HepG2 (cell line): ENCODE measurements at regions not wholly inside any gene's neighbourhood (a gene's known extent, or its start where the extent isn't known, plus 50 kb on each side); places are given as distances from the start of the nearest gene placed in this dataset.
A peak's percentile ranks its signal among the peaks of the same experiment; 100 is the strongest.

Experiments used
- ARNT ChIP-seq: fragments of 450-650 bp; IDR thresholded peaks from 2 replicates; pipeline ENCODE4 v1.6.1; 2017
- ATF3 ChIP-seq: sonication (generic); formaldehyde crosslinking; IDR thresholded peaks from 2 replicates; pipeline ENCODE4 v1.4.0; 2020; ENCODE audit warnings: missing genetic modification reagents
- BATF2 ChIP-seq: sonication (generic); formaldehyde crosslinking; IDR thresholded peaks from 2 replicates; pipeline ENCODE4 v1.8.0; 2022; ENCODE audit warnings: mild to moderate bottlenecking, missing genetic modification reagents, moderate library complexity
- CCAR2 ChIP-seq: fragments of 200-400 bp; formaldehyde crosslinking; optimal IDR thresholded peaks from 2 replicates; pipeline ENCODE3; 2018; ENCODE audit warnings: low read depth, mild to moderate bottlenecking, low read length, moderate library complexity
- DPF2 ChIP-seq: sonication (generic); formaldehyde crosslinking; IDR thresholded peaks from 2 replicates; pipeline ENCODE4 v1.4.0; 2020; ENCODE audit warnings: mild to moderate bottlenecking, low read depth, missing genetic modification reagents, borderline replicate concordance
- GTF3A ChIP-seq: sonication (generic); formaldehyde crosslinking; conservative IDR thresholded peaks from 2 replicates; pipeline ENCODE4 v1.4.0; 2020; ENCODE audit warnings: mild to moderate bottlenecking, missing genetic modification reagents
- HNRNPUL1 ChIP-seq: fragments of 200-400 bp; formaldehyde crosslinking; IDR thresholded peaks from 2 replicates; pipeline ENCODE4 v1.6.1; 2017; ENCODE audit warnings: low read depth, mild to moderate bottlenecking, low read length, moderate library complexity
- HOXA9 ChIP-seq: sonication (generic); formaldehyde crosslinking; IDR thresholded peaks from 2 replicates; pipeline ENCODE4 v1.8.1; 2022; ENCODE audit warnings: missing genetic modification reagents, mild to moderate bottlenecking, moderate library complexity, borderline replicate concordance
- KLF6 ChIP-seq: IDR thresholded peaks from 2 replicates; pipeline ENCODE4 v1.8.0; 2016; ENCODE audit warnings: missing biosample characterization, missing genetic modification reagents
- MZF1 ChIP-seq: sonication (generic); formaldehyde crosslinking; IDR thresholded peaks from 2 replicates; pipeline ENCODE4 v1.8.1; 2023; ENCODE audit warnings: mild to moderate bottlenecking, missing genetic modification reagents, borderline replicate concordance
- NFE2 ChIP-seq: sonication (generic); formaldehyde crosslinking; IDR thresholded peaks from 2 replicates; pipeline ENCODE4 v1.4.0; 2020; ENCODE audit warnings: missing genetic modification reagents
- NFKB2 ChIP-seq: sonication (generic); formaldehyde crosslinking; IDR thresholded peaks from 2 replicates; pipeline ENCODE4 v1.4.0; 2020; ENCODE audit warnings: missing genetic modification reagents, borderline replicate concordance
- NPAS2 ChIP-seq: sonication (generic); formaldehyde crosslinking; IDR thresholded peaks from 2 replicates; pipeline ENCODE4 v1.8.0; 2022; ENCODE audit warnings: mild to moderate bottlenecking, missing genetic modification reagents, borderline replicate concordance
- PAF1 ChIP-seq: IDR thresholded peaks from 2 replicates; pipeline ENCODE4 v1.6.1; 2016; ENCODE audit warnings: missing genetic modification reagents, missing compliant biosample characterization
- PBX3 ChIP-seq: sonication (generic); formaldehyde crosslinking; IDR thresholded peaks from 2 replicates; pipeline ENCODE4 v1.8.1; 2023; ENCODE audit warnings: missing genetic modification reagents, inconsistent platforms, borderline replicate concordance
- PCBP2 ChIP-seq: fragments of 200-400 bp; formaldehyde crosslinking; optimal IDR thresholded peaks from 2 replicates; pipeline ENCODE3; 2018; ENCODE audit warnings: low read length, low read depth; ENCODE audit not compliant: poor library complexity, severe bottlenecking
- SCMH1 ChIP-seq: sonication (generic); formaldehyde crosslinking; IDR thresholded peaks from 2 replicates; pipeline ENCODE4 v1.9.0; 2021; ENCODE audit warnings: missing genetic modification reagents, mild to moderate bottlenecking, borderline replicate concordance
- TEAD2 ChIP-seq: sonication (generic); formaldehyde crosslinking; IDR thresholded peaks from 2 replicates; pipeline ENCODE4 v1.9.0; 2021; ENCODE audit warnings: missing genetic modification reagents
- THRA ChIP-seq: sonication (generic); formaldehyde crosslinking; IDR thresholded peaks from 2 replicates; pipeline ENCODE4 v1.4.0; 2020; ENCODE audit warnings: missing genetic modification reagents, borderline replicate concordance
- ZBTB25 ChIP-seq: IDR thresholded peaks from 2 replicates; pipeline ENCODE4 v1.6.1; 2018; ENCODE audit warnings: missing genetic modification reagents
- ZFP36 ChIP-seq: fragments of 150-350 bp; IDR thresholded peaks from 2 replicates; pipeline ENCODE4 v1.6.1; 2018; ENCODE audit warnings: borderline replicate concordance, low read length, low read depth; ENCODE audit not compliant: partially characterized antibody
- ZFP62 ChIP-seq: sonication (generic); formaldehyde crosslinking; IDR thresholded peaks from 2 replicates; pipeline ENCODE4 v1.4.0; 2020; ENCODE audit warnings: missing genetic modification reagents
- ZNF138 ChIP-seq: sonication (generic); formaldehyde crosslinking; IDR thresholded peaks from 2 replicates; pipeline ENCODE4 v1.5.0; 2020; ENCODE audit warnings: mild to moderate bottlenecking, low read depth, missing genetic modification reagents
- ZNF207 ChIP-seq: fragments of 450-650 bp; IDR thresholded peaks from 2 replicates; pipeline ENCODE4 v1.6.1; 2016; ENCODE audit warnings: antibody characterized with exemption, borderline replicate concordance
- ZNF235 ChIP-seq: sonication (generic); formaldehyde crosslinking; IDR thresholded peaks from 2 replicates; pipeline ENCODE4 v1.8.1; 2023; ENCODE audit warnings: mild to moderate bottlenecking, missing genetic modification reagents, borderline replicate concordance
- ZNF552 ChIP-seq: sonication (generic); formaldehyde crosslinking; IDR thresholded peaks from 2 replicates; pipeline ENCODE4 v1.9.0; 2022; ENCODE audit warnings: missing genetic modification reagents, mild to moderate bottlenecking, borderline replicate concordance
- ZSCAN20 ChIP-seq: sonication (generic); formaldehyde crosslinking; IDR thresholded peaks from 2 replicates; pipeline ENCODE4 v1.4.0; 2020; ENCODE audit warnings: missing genetic modification reagents, mild to moderate bottlenecking, borderline replicate concordance

- TF ChIP-seq THRA (CRISPR knock-in tag) (no peak), ZBTB25 (CRISPR knock-in tag) (no peak), ZNF235 (CRISPR knock-in tag) (no peak), ZFP62 (no peak), NFKB2 (CRISPR knock-in tag) (no peak), PCBP2 (no peak), DPF2 (0 out of 2 replicates have a peak, but pooled peaks have one; percentile 27), NPAS2 (no peak), ZNF138 (no peak), GTF3A (CRISPR knock-in tag) (no peak), PBX3 (CRISPR knock-in tag) (no peak), ZNF552 (CRISPR knock-in tag) (no peak), ZNF207 (no peak), HOXA9 (no peak), PAF1 (no peak), SCMH1 (CRISPR knock-in tag) (no peak), MZF1 (CRISPR knock-in tag) (no peak), BATF2 (CRISPR knock-in tag) (no peak), NFE2 (CRISPR knock-in tag) (no peak), ATF3 (CRISPR knock-in tag) (0 out of 2 replicates have a peak, but pooled peaks have one; percentile 26), CCAR2 (no peak), ARNT (no peak), HNRNPUL1 (no peak), KLF6 (CRISPR knock-in tag) (0 out of 2 replicates have a peak, but pooled peaks have one; percentile 14), TEAD2 (CRISPR knock-in tag) (no peak), ZFP36 (no peak), ZSCAN20 (CRISPR knock-in tag) (no peak)
These were observed 94.7 kb upstream of the ZMIZ1 start (continued) for GRCh38 chr10:78973901-78974616.
